Loucy (cell line): ENCODE measurements at regions not wholly inside any gene's neighbourhood (a gene's known extent, or its start where the extent isn't known, plus 50 kb on each side); places are given as distances from the start of the nearest gene placed in this dataset.

Experiments
- CTCF ChIP-seq: fragments of 200-600 bp; sonication (generic); conservative IDR thresholded peaks from 2 replicates; pipeline ENCODE4 v1.5.1; 2014; ENCODE audit warnings: mild to moderate bottlenecking, antibody characterized with exemption, low read length
- EZH2phosphoT487 ChIP-seq: fragments of 200-600 bp; IDR thresholded peaks from 2 replicates; pipeline ENCODE4 v1.6.1; 2018; ENCODE audit warnings: antibody characterized with exemption, mild to moderate bottlenecking, moderate library complexity, borderline replicate concordance

GRCh38 chr1:181919542-181919941, 142.0 kb downstream of the ZNF648 start:
- TF ChIP-seq CTCF (no peak), EZH2phosphoT487 (no peak)
